HepG2 (cell line): ENCODE measurements at regions not wholly inside any gene's neighbourhood (a gene's known extent, or its start where the extent isn't known, plus 50 kb on each side); places are given as distances from the start of the nearest gene placed in this dataset.

Source experiments
- ATAC-seq: fragments of 200-7000 bp; cut with Tn5 transposase; 3 replicates; pipeline ENCODE4 v1.9.1; 2020; ENCODE audit warnings: mild to moderate bottlenecking, moderate library complexity
- BruUV-seq: library from RNA; stranded (reverse); fragments of 400-500 nt; replicated peaks from 2 replicates; lab custom pipeline; 2021; lab: Mats Ljungman, UMichigan
- CTCF ChIA-PET: fragments of 300-600 bp; formaldehyde crosslinking; extraction: SDS; loops from one replicate; lab custom pipeline; 2021; ENCODE audit warnings: low total read pairs, inconsistent platforms, low intra/inter-chr PET ratio; lab: Yijun Ruan, JAX
- POLR2A ChIA-PET: fragments of 350-600 bp; sonication (Branson Sonifier 250); formaldehyde crosslinking; loops from one replicate; lab custom pipeline; 2020; ENCODE audit warnings: antibody characterized with exemption, inconsistent platforms; lab: Yijun Ruan, JAX
- DNase-seq: peaks from one replicate; pipeline ENCODE4 v3.0.0-alpha.2; 2015; ENCODE audit warnings: low spot score
- FAIRE-seq: peaks from 3 replicates; lab custom pipeline; 2011; peaks lifted over from hg19 to GRCh38; lab: Jason Lieb, UNC
- H2AFZ ChIP-seq: one replicate; pipeline ENCODE4 v1.6.1; 2011; ENCODE audit warnings: low read length, inconsistent platforms
- H3K27ac ChIP-seq: fragments of 300-600 bp; 3 replicates; pipeline ENCODE4 v1.8.0; 2011; ENCODE audit warnings: mixed run types, mild to moderate bottlenecking, mixed read lengths, low read length, inconsistent platforms; ENCODE audit not compliant: insufficient read depth; ENCODE audit errors: extremely low read length
- H3K27me3 ChIP-seq, 2 experiments: fragments of 200-600 bp in 1 of 2; 2 replicates in 1 of 2; 3 replicates in 1 of 2; pipeline versions ENCODE4 v1.6.0 to v1.8.0; 2011; ENCODE audit warnings: low read length in 2 of 2, mild to moderate bottlenecking in 2 of 2, moderate library complexity in 2 of 2, inconsistent platforms in 1 of 2; ENCODE audit not compliant: insufficient read depth in 2 of 2, control insufficient read depth in 1 of 2
- H3K36me3 ChIP-seq, 2 experiments: fragments of 200-600 bp in 1 of 2; replicated peaks in 1 of 2; 2 replicates in 1 of 2; 3 replicates in 1 of 2; pipeline versions ENCODE4 v1.5.1 to v1.8.0; 2011; ENCODE audit warnings: low read length in 2 of 2, inconsistent platforms in 1 of 2; ENCODE audit not compliant: insufficient read depth in 2 of 2, control insufficient read depth in 1 of 2
- H3K4me1 ChIP-seq: 2 replicates; pipeline ENCODE4 v1.5.1; 2012; ENCODE audit warnings: low read length, inconsistent platforms; ENCODE audit not compliant: insufficient read depth
- H3K4me2 ChIP-seq: 2 replicates; pipeline ENCODE4 v1.6.0; 2011; ENCODE audit warnings: low read depth, low read length, inconsistent platforms
- H3K4me3 ChIP-seq, 3 experiments: fragments of 200-600 bp in 1 of 3; sonication (generic), shearing (Covaris generic) in 1 of 3; replicated peaks in 1 of 3; 2 replicates each; pipeline ENCODE4 v1.5.1; 2011 to 2016; ENCODE audit warnings: low read length in 3 of 3, inconsistent platforms in 2 of 3, low read depth in 2 of 3, mild to moderate bottlenecking in 2 of 3, control low read depth in 1 of 3, mixed read lengths in 1 of 3; ENCODE audit not compliant: insufficient read depth in 1 of 3
- H3K79me2 ChIP-seq: one replicate; pipeline ENCODE4 v1.6.1; 2011; ENCODE audit warnings: low read length, inconsistent platforms; ENCODE audit not compliant: insufficient read depth
- H3K9ac ChIP-seq: 2 replicates; pipeline ENCODE4 v1.6.0; 2011; ENCODE audit warnings: mild to moderate bottlenecking, low read depth, low read length, inconsistent platforms; ENCODE audit not compliant: insufficient read depth
- H3K9me3 ChIP-seq: 2 replicates; pipeline ENCODE4 v1.5.1; 2012; ENCODE audit warnings: mild to moderate bottlenecking, low read length
- H4K20me1 ChIP-seq: 2 replicates; pipeline ENCODE4 v1.6.0; 2011; ENCODE audit warnings: inconsistent platforms, mild to moderate bottlenecking, low read length, moderate library complexity; ENCODE audit not compliant: insufficient read depth
- CHD4 ChIP-seq: fragments of 200-600 bp; sonication (generic); IDR thresholded peaks from 2 replicates; pipeline ENCODE4 v1.7.0; 2017; ENCODE audit warnings: mild to moderate bottlenecking, low read length, borderline replicate concordance
- HHEX ChIP-seq: IDR thresholded peaks from 2 replicates; pipeline ENCODE4 v1.6.1; 2016; ENCODE audit warnings: control low read depth
- IRF2 ChIP-seq: IDR thresholded peaks from 2 replicates; pipeline ENCODE4 v1.6.1; 2018; ENCODE audit warnings: missing genetic modification reagents, missing compliant biosample characterization
- TBL1XR1 ChIP-seq: fragments of 150-350 bp; IDR thresholded peaks from 2 replicates; pipeline ENCODE4 v1.6.1; 2014; ENCODE audit warnings: borderline replicate concordance, low read length; ENCODE audit not compliant: partially characterized antibody
- XRCC5 ChIP-seq: fragments of 200-400 bp; formaldehyde crosslinking; optimal IDR thresholded peaks from 2 replicates; pipeline ENCODE3; 2017; ENCODE audit warnings: mild to moderate bottlenecking, low read length
- ZNF224 ChIP-seq: sonication (generic); formaldehyde crosslinking; IDR thresholded peaks from 2 replicates; pipeline ENCODE4 v1.5.0; 2020; ENCODE audit warnings: mild to moderate bottlenecking, missing genetic modification reagents
- ZNF24 ChIP-seq: fragments of 450-650 bp; IDR thresholded peaks from 2 replicates; pipeline ENCODE4 v1.6.1; 2017; ENCODE audit warnings: antibody characterized with exemption, mild to moderate bottlenecking
- ZNF850 ChIP-seq: sonication (generic); formaldehyde crosslinking; conservative IDR thresholded peaks from 2 replicates; pipeline ENCODE4 v1.9.0; 2021; ENCODE audit warnings: mild to moderate bottlenecking, missing genetic modification reagents
- WGBS: methylation state at CpG from one replicate; pipeline ENCODE4 v1.1.6; 2017; ENCODE audit warnings: low lambda C conversion rate; 5-methylcytosine and 5-hydroxymethylcytosine counted together
- in situ Hi-C: cut with HindIII; loops from 2 replicates; pipeline ENCODE4 v1.10.0; 2017; ENCODE audit warnings: low pct_unique_long_range_greater_than_20kb; ENCODE audit not compliant: extremely low pct_ligation_motif_present
- intact Hi-C: fragments of 100-400 bp; cut with micrococcal nuclease; formaldehyde crosslinking; loops from one replicate; pipeline ENCODE4 v1.10.0; 2022; ENCODE audit not compliant: unreplicated experiment
- TF ChIP-seq, protein P1 (sequence below): IDR thresholded peaks from 2 replicates; pipeline ENCODE4 v1.6.1; 2016; ENCODE audit warnings: missing compliant biosample characterization, missing genetic modification reagents, borderline replicate concordance

DNA sequence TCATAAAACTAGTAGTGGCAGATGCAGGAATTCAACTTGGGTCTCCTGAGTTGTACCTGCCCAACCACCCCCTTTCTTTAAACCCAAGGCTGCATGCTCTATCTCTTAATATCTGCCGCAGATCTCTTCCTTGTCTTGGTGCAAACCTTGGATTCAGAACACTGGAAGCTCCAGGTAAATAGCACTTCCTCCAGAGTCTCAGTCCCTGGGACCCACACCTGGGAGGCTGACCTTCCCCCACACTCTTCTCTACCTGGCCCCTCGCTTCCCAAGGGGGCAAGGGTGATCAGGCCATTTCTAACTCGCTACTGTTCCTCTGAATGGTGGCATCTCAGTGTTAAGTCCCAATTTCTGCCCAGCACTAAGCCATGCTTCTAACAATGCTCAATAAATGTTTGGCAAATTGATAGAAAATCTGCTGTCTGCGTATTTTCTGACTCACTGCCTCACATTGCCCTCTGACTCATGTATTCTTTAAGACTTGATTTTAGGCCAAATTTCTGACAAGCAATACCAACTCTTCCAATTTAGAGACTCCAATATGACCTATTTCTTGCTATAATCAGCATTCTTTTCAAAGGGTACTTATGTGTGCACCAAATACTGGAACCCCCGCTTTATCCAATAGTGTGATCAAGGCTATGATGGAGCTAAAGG is 68.0 kb upstream of the PPP1R3C start (continued):
- TF ChIP-seq, protein P1, sequence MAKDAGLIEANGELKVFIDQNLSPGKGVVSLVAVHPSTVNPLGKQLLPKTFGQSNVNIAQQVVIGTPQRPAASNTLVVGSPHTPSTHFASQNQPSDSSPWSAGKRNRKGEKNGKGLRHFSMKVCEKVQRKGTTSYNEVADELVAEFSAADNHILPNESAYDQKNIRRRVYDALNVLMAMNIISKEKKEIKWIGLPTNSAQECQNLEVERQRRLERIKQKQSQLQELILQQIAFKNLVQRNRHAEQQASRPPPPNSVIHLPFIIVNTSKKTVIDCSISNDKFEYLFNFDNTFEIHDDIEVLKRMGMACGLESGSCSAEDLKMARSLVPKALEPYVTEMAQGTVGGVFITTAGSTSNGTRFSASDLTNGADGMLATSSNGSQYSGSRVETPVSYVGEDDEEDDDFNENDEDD = no peak
- no peak for TF ChIP-seq CHD4
- TF ChIP-seq, all 625 proteins: peak for 0

DNA sequence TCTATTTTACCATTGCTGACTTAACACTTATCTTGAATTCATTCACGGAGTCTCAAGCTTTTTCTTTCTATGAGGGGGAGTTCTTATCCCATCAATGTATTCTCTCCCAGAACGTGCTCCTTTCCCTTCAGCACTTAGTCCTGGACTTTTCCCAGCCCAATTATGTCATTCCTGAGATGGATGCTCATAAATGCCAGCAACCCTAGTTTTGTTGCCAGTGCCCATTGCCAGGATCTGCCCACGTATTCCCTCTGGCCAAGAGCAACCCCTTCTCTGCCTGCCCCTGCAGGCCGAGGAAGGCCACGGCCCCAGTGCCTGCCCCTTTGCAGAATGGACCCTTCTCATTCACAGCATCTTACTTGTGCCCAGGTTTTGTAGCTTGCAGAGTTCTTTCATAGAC is 67.4 kb upstream of the PPP1R3C start:
- H4K20me1 ChIP-seq = no peaks in the 10 kb centered on the region
- no peak for ATAC-seq
- no peak overlapping the region for H2AFZ ChIP-seq
- 28% methylated on average over 5 of the region's 5 CpGs for WGBS
- BruUV-seq = no TSS peak
- in situ Hi-C loops = no loop called here
- H3K27ac ChIP-seq = no peak overlapping the region
- no peaks in the 10 kb centered on the region for H3K36me3 ChIP-seq
- H3K27me3 ChIP-seq = peaks cover 0 to 5% of the 10 kb centered on the region in 2 experiments; a peak in 2 of 5 replicates
- no peak for TF ChIP-seq ZNF850 (CRISPR knock-in tag)
- no peak for TF ChIP-seq HHEX (CRISPR knock-in tag)
- no peak for TF ChIP-seq ZNF224 (CRISPR knock-in tag)
- no peak for TF ChIP-seq ZNF24
- no peak for TF ChIP-seq TBL1XR1
- no peak for TF ChIP-seq XRCC5
- TF ChIP-seq IRF2 = no peak
- TF ChIP-seq, all 625 proteins: peak for 0
- Histone ChIP-seq H3K4me3 (no peak overlapping the region), H3K79me2 (no peaks in the 10 kb centered on the region), H3K9ac (no peak overlapping the region), H3K4me1 (peaks cover 10% of the 10 kb centered on the region; the same call in 1 of the 2 replicates), H3K4me2 (no peak overlapping the region), H3K9me3 (no peaks in the 10 kb centered on the region)
- CTCF ChIA-PET = no interaction called here
- intact Hi-C loops = no loop called here
- POLR2A ChIA-PET = no interaction called here
- FAIRE-seq (no peak), DNase-seq (no peak)
